B cell (primary cell): ENCODE measurements at regions not wholly inside any gene's neighbourhood (a gene's known extent, or its start where the extent isn't known, plus 50 kb on each side); places are given as distances from the start of the nearest gene placed in this dataset.

ENCODE experiments used
- ATAC-seq: fragments of 200-7000 bp; cut with Tn5 transposase; one replicate; pipeline ENCODE4 v1.10.0; 2021; ENCODE audit warnings: low read depth, mild to moderate bottlenecking, moderate number of reproducible peaks, moderate library complexity
- CTCF ChIA-PET: fragments of 350-600 bp; sonication (Branson Sonifier 250); formaldehyde crosslinking; loops from one replicate; lab custom pipeline; 2021; ENCODE audit warnings: antibody characterized with exemption, inconsistent platforms; lab: Charles Lee
- POLR2A ChIA-PET: fragments of 350-600 bp; sonication (Branson Sonifier 250); formaldehyde crosslinking; loops from one replicate; lab custom pipeline; 2021; ENCODE audit warnings: antibody characterized with exemption; lab: Charles Lee
- DNase-seq: peaks from one replicate; pipeline ENCODE4 v3.0.0; 2013
- H2AFZ ChIP-seq: 2 replicates; pipeline ENCODE4 v1.6.1; 2012; ENCODE audit warnings: mild to moderate bottlenecking, low read depth, low read length; ENCODE audit not compliant: insufficient read depth, poor library complexity, severe bottlenecking
- H3K27ac ChIP-seq, 2 donors: 1 replicate in 1 of 2; 2 replicates in 1 of 2; pipeline ENCODE4 v1.5.1; 2012 to 2013; ENCODE audit warnings: low read length in 2 of 2, mild to moderate bottlenecking in 2 of 2, moderate library complexity in 1 of 2
- H3K27me3 ChIP-seq, 4 experiments: fragments of 200-600 bp in 1 of 4; sonication (generic) in 1 of 4; replicated peaks in 1 of 4; 1 replicate in 2 of 4; 2 replicates in 2 of 4; pipeline versions ENCODE4 v1.6.1 to v1.7.0; 2013 to 2016; ENCODE audit warnings: low read length in 3 of 4, mild to moderate bottlenecking in 2 of 4, mixed read lengths in 1 of 4, moderate library complexity in 1 of 4; ENCODE audit not compliant: insufficient read depth in 4 of 4, control insufficient read depth in 3 of 4; ENCODE audit errors: control extremely low read depth in 1 of 4
- H3K36me3 ChIP-seq, 2 experiments: replicated peaks in 1 of 2; 1 replicate in 1 of 2; 2 replicates in 1 of 2; pipeline versions ENCODE4 v1.6.1 to v1.7.1; 2013; ENCODE audit warnings: low read length in 1 of 2; ENCODE audit not compliant: insufficient read depth in 2 of 2, control insufficient read depth in 1 of 2; ENCODE audit errors: control extremely low read depth in 1 of 2, extremely low read depth in 1 of 2
- H3K4me1 ChIP-seq, 2 donors: fragments of 200-600 bp in 1 of 2; sonication (generic) in 1 of 2; 1 replicate in 1 of 2; 2 replicates in 1 of 2; pipeline versions ENCODE4 v1.5.1 to v1.6.1; 2013 to 2017; ENCODE audit warnings: low read length in 2 of 2; ENCODE audit not compliant: control insufficient read depth in 2 of 2, insufficient read depth in 2 of 2
- H3K4me2 ChIP-seq: replicated peaks from 2 replicates; pipeline ENCODE3; 2012; ENCODE audit warnings: mild to moderate bottlenecking, low read depth, low read length; ENCODE audit not compliant: poor library complexity, severe bottlenecking
- H3K4me3 ChIP-seq, 5 experiments: fragments of 200-600 bp in 1 of 5; sonication (generic) in 1 of 5; 1 replicate in 3 of 5; 2 replicates in 2 of 5; pipeline versions ENCODE4 v1.5.1 to v1.7.0; 2011 to 2016; ENCODE audit warnings: low read length in 4 of 5, mild to moderate bottlenecking in 4 of 5, low read depth in 2 of 5, control low read depth in 1 of 5, moderate library complexity in 1 of 5; ENCODE audit not compliant: insufficient read depth in 1 of 5; ENCODE audit errors: control extremely low read depth in 1 of 5, extremely low read depth in 1 of 5
- H3K79me2 ChIP-seq: fragments of 200-600 bp; sonication (generic); one replicate; pipeline ENCODE4 v1.6.0; 2016; ENCODE audit warnings: low read length; ENCODE audit not compliant: control insufficient read depth, insufficient read depth
- H3K9ac ChIP-seq: fragments of 200-600 bp; sonication (generic); 2 replicates; pipeline ENCODE4 v1.6.1; 2017; ENCODE audit warnings: mild to moderate bottlenecking, low read length, moderate library complexity
- H3K9me3 ChIP-seq, 3 donors: one replicate each; pipeline versions ENCODE4 v1.6.1 to v1.7.1; 2013; ENCODE audit warnings: low read length in 2 of 3; ENCODE audit not compliant: control insufficient read depth in 2 of 3, insufficient read depth in 1 of 3; ENCODE audit errors: control extremely low read depth in 1 of 3
- H4K20me1 ChIP-seq: 2 replicates; pipeline ENCODE4 v1.6.0; 2012; ENCODE audit warnings: mild to moderate bottlenecking, low read length; ENCODE audit not compliant: insufficient read depth, control insufficient read depth, poor library complexity, severe bottlenecking
- H3K27ac Mint-ChIP-seq: one replicate; pipeline ENCODE4 v1.8.0; 2021; ENCODE audit warnings: mixed read lengths
- H3K27me3 Mint-ChIP-seq: one replicate; pipeline ENCODE4 v1.8.0; 2021; ENCODE audit warnings: mixed read lengths
- H3K4me1 Mint-ChIP-seq: one replicate; pipeline ENCODE4 v1.8.0; 2021; ENCODE audit warnings: mixed read lengths
- H3K4me3 Mint-ChIP-seq: one replicate; pipeline ENCODE4 v1.8.0; 2021; ENCODE audit warnings: mixed read lengths
- H3K9me3 Mint-ChIP-seq: one replicate; pipeline ENCODE4 v1.8.0; 2022; ENCODE audit warnings: mixed read lengths; ENCODE audit not compliant: insufficient read depth
- CTCF ChIP-seq: fragments of 200-600 bp; IDR thresholded peaks from one replicate; pipeline ENCODE4 v1.8.0; 2022; ENCODE audit warnings: antibody characterized with exemption, mild to moderate bottlenecking
- EZH2 ChIP-seq: IDR thresholded peaks from 2 replicates; pipeline ENCODE4 v1.6.1; 2012; ENCODE audit warnings: borderline replicate concordance, low read depth, mild to moderate bottlenecking, moderate library complexity, low read length; ENCODE audit not compliant: insufficient read depth, poor library complexity, severe bottlenecking
- WGBS: methylation state at CpG from one replicate; pipeline ENCODE4 v1.1.5; 2013; ENCODE audit warnings: missing lambda C conversion rate; ENCODE audit not compliant: insufficient coverage; 5-methylcytosine and 5-hydroxymethylcytosine counted together
- intact Hi-C: fragments of 100-400 bp; cut with micrococcal nuclease; formaldehyde crosslinking; loops from one replicate; pipeline ENCODE4 v1.10.0; 2022

- ChIA-PET CTCF (interaction anchor here (0.9 kb wide), 2 partner anchors 265 to 427 kb away, joined by 3 read pairs; no protein-coding TSS in a partner anchor), POLR2A (no interaction called here)
- Histone ChIP-seq H3K27me3 (peaks cover 0 to 13% (median 0%) of the 10 kb centered on the region in 4 experiments), H3K4me3 (no peak overlapping the region), H3K9me3 (no peaks in the 10 kb centered on the region), H3K4me2 (no peak overlapping the region), H3K27ac (no peak overlapping the region), H4K20me1 (no peaks in the 10 kb centered on the region), H3K79me2 (no peaks in the 10 kb centered on the region), H3K36me3 (no peaks in the 10 kb centered on the region), H3K4me1 (no peaks in the 10 kb centered on the region), H3K9ac (no peak overlapping the region), H2AFZ (no peak overlapping the region)
- no peaks in the 10 kb centered on the region for H3K9me3 Mint-ChIP-seq
- H3K4me3 Mint-ChIP-seq = no peak overlapping the region
- peaks cover 6% of the 10 kb centered on the region for H3K27me3 Mint-ChIP-seq
- no peak overlapping the region for H3K27ac Mint-ChIP-seq
- ATAC-seq (no peak), DNase-seq (no peak)
- intact Hi-C loops = no loop called here
- no peak for TF ChIP-seq EZH2
- no peak for TF ChIP-seq CTCF
- no peaks in the 10 kb centered on the region for H3K4me1 Mint-ChIP-seq
- WGBS = 89% methylated on average over 7 of the region's 8 CpGs
Observed at GRCh38 chr6:5898563-5898962, 108.2 kb downstream of the NRN1 start.

- POLR2A ChIA-PET = no interaction called here
- no peak overlapping the region for H3K4me3 Mint-ChIP-seq
- Histone ChIP-seq H3K4me3 (no peak overlapping the region), H3K27me3 (peaks cover 0 to 13% (median 0%) of the 10 kb centered on the region in 4 experiments), H3K9ac (no peak overlapping the region), H3K36me3 (no peaks in the 10 kb centered on the region), H3K79me2 (no peaks in the 10 kb centered on the region), H4K20me1 (no peaks in the 10 kb centered on the region), H3K27ac (no peak overlapping the region), H3K4me1 (no peaks in the 10 kb centered on the region), H3K4me2 (no peak overlapping the region), H3K9me3 (no peaks in the 10 kb centered on the region), H2AFZ (no peak overlapping the region)
- no peaks in the 10 kb centered on the region for H3K9me3 Mint-ChIP-seq
- ATAC-seq (no peak), DNase-seq (no peak)
- TF ChIP-seq CTCF (no peak), EZH2 (no peak)
- CTCF ChIA-PET = interaction anchor here (0.9 kb wide), 2 partner anchors 264 to 427 kb away, joined by 3 read pairs; no protein-coding TSS in a partner anchor
- no peaks in the 10 kb centered on the region for H3K4me1 Mint-ChIP-seq
- peaks cover 6% of the 10 kb centered on the region for H3K27me3 Mint-ChIP-seq
- intact Hi-C loops = no loop called here
- H3K27ac Mint-ChIP-seq = no peak overlapping the region
- WGBS = 100% methylated on average over 1 of the region's 1 CpG
Observed at GRCh38 chr6:5898102-5898501, 108.6 kb downstream of the NRN1 start.
